ENCODE measurements at regions not wholly inside any gene's neighbourhood (a gene's known extent, or its start where the extent isn't known, plus 50 kb on each side); places are given as distances from the start of the nearest gene placed in this dataset.
"Not testable (repeated sequence)": the region's sequence is repeated elsewhere in the genome, so short reads cannot be mapped to it uniquely, and the experiment has no call there.

GRCh38 chr2:76157531-76157930 lies 446.8 kb upstream of the GCFC2 start:
- TF ChIP-seq CTCF (IDR thresholded peaks at IDR 0.05; ENCODE audit: low read depth, low read length), result no peak
- no peak for DNase-seq
- Histone ChIP-seq H3K27ac (no peak overlapping the region), H3K9me3 (ENCODE audit: severe bottlenecking) (no peaks in the 10 kb centered on the region), H3K27me3 (ENCODE audit: insufficient read depth, low read depth, severe bottlenecking) (no peaks in the 10 kb centered on the region), H3K36me3 (no peaks in the 10 kb centered on the region), H3K4me3 (ENCODE audit: low read depth, low read length) (no peak overlapping the region)

GRCh38 chr2:76154981-76155380 lies 444.3 kb upstream of the GCFC2 start:
- Histone ChIP-seq H3K9me3 (ENCODE audit: severe bottlenecking) (no peaks in the 10 kb centered on the region), H3K4me3 (ENCODE audit: low read depth, low read length) (no peak overlapping the region), H3K27ac (no peak overlapping the region), H3K36me3 (no peaks in the 10 kb centered on the region), H3K27me3 (ENCODE audit: insufficient read depth, low read depth, severe bottlenecking) (no peaks in the 10 kb centered on the region)
- no peak for TF ChIP-seq CTCF (IDR thresholded peaks at IDR 0.05; ENCODE audit: low read depth, low read length)
- DNase-seq, result no peak

- TF ChIP-seq CTCF (IDR thresholded peaks at IDR 0.05; ENCODE audit: low read depth, low read length), result no peak
- no peak for DNase-seq
- Histone ChIP-seq H3K27ac (no peak overlapping the region), H3K36me3 (no peaks in the 10 kb centered on the region), H3K4me3 (ENCODE audit: low read depth, low read length) (no peak overlapping the region), H3K27me3 (ENCODE audit: insufficient read depth, low read depth, severe bottlenecking) (no peaks in the 10 kb centered on the region), H3K9me3 (ENCODE audit: severe bottlenecking) (no peaks in the 10 kb centered on the region)
Observed at GRCh38 chr2:76149846-76150245, 439.1 kb upstream of the GCFC2 start.

GRCh38 chr2:76139303-76139702 lies 428.6 kb upstream of the GCFC2 start:
- H3K4me3 ChIP-seq (ENCODE audit: low read depth, low read length); DNase-seq; H3K27me3 ChIP-seq (ENCODE audit: insufficient read depth, low read depth, severe bottlenecking); H3K36me3 ChIP-seq; H3K9me3 ChIP-seq (ENCODE audit: severe bottlenecking); H3K27ac ChIP-seq: not testable (repeated sequence)

- no peak overlapping the region for H3K4me3 ChIP-seq (ENCODE audit: low read depth, low read length)
- no peak for DNase-seq
- H3K27ac ChIP-seq, result no peak overlapping the region
- no peaks in the 10 kb centered on the region for H3K9me3 ChIP-seq (ENCODE audit: severe bottlenecking)
- no peaks in the 10 kb centered on the region for H3K36me3 ChIP-seq
- H3K27me3 ChIP-seq (ENCODE audit: insufficient read depth, low read depth, severe bottlenecking), result no peaks in the 10 kb centered on the region
- TF ChIP-seq CTCF (IDR thresholded peaks at IDR 0.05; ENCODE audit: low read depth, low read length), result no peak
Observed at GRCh38 chr2:76128622-76129021, 417.9 kb upstream of the GCFC2 start.

- H3K36me3 ChIP-seq, result no peaks in the 10 kb centered on the region
- no peak overlapping the region for H3K27ac ChIP-seq
- no peak overlapping the region for H3K4me3 ChIP-seq (ENCODE audit: low read depth, low read length)
- no peak for TF ChIP-seq CTCF (IDR thresholded peaks at IDR 0.05; ENCODE audit: low read depth, low read length)
- no peak for DNase-seq
- H3K9me3 ChIP-seq (ENCODE audit: severe bottlenecking), result peaks cover 2% of the 10 kb centered on the region
- H3K27me3 ChIP-seq (ENCODE audit: insufficient read depth, low read depth, severe bottlenecking), result no peaks in the 10 kb centered on the region
Observed at GRCh38 chr2:76120176-76120575, 409.5 kb upstream of the GCFC2 start.
